ENCODE measurements at regions not wholly inside any gene's neighbourhood (a gene's known extent, or its start where the extent isn't known, plus 50 kb on each side); places are given as distances from the start of the nearest gene placed in this dataset.
A peak's percentile ranks its signal among the peaks of the same experiment; 100 is the strongest.

GRCh38 chr20:11551479-11551878, 366.2 kb upstream of the BTBD3 start:
- CTCF ChIA-PET, result no interaction called here
- no peaks in the 10 kb centered on the region for H3K36me3 Mint-ChIP-seq (ENCODE audit: insufficient read depth, unreplicated experiment)
- no peak overlapping the region for H3K27ac Mint-ChIP-seq (ENCODE audit: unreplicated experiment)
- peaks cover 19% of the 10 kb centered on the region for H3K4me1 Mint-ChIP-seq (ENCODE audit: low read depth, unreplicated experiment)
- no peaks in the 10 kb centered on the region for H3K27me3 Mint-ChIP-seq (ENCODE audit: unreplicated experiment)
- no peak overlapping the region for H3K4me3 Mint-ChIP-seq (ENCODE audit: low read depth, unreplicated experiment)
- DNase-seq, result no peak
- intact Hi-C loops (cut with micrococcal nuclease; ENCODE audit: unreplicated experiment), result no loop called here
- no peak for TF ChIP-seq CTCF (IDR thresholded peaks at IDR 0.05; ENCODE audit: unreplicated experiment)
- H3K9me3 Mint-ChIP-seq (ENCODE audit: low read depth, unreplicated experiment), result no peaks in the 10 kb centered on the region
- BruUV-seq (replicated peaks), result no TSS peak

DNA sequence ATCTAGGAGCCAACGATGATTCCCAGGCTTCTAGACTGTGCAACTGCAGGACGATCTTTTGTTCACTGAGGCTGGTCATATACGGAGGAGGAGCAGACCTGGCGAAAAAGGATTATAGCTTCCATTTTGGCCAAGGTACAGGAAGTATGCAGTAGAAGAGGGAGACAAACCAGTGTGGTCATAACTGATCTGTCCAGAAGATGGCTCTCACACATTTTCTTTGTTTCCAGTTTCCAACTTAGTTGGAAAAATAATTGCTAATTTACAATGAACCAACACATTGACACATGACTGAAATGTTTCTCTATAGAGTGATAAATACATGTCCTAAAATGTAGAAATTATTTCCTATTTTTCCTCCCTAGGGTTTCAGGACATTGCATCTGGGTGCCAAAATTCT, 364.1 kb upstream of the BTBD3 start:
- H3K9me3 Mint-ChIP-seq (ENCODE audit: low read depth, unreplicated experiment), result no peaks in the 10 kb centered on the region
- no peak overlapping the region for H3K27ac Mint-ChIP-seq (ENCODE audit: unreplicated experiment)
- CTCF ChIA-PET, result no interaction called here
- H3K36me3 Mint-ChIP-seq (ENCODE audit: insufficient read depth, unreplicated experiment), result no peaks in the 10 kb centered on the region
- intact Hi-C loops (cut with micrococcal nuclease; ENCODE audit: unreplicated experiment), result no loop called here
- H3K4me3 Mint-ChIP-seq (ENCODE audit: low read depth, unreplicated experiment), result no peak overlapping the region
- no TSS peak for BruUV-seq (replicated peaks)
- no peaks in the 10 kb centered on the region for H3K27me3 Mint-ChIP-seq (ENCODE audit: unreplicated experiment)
- peaks cover 19% of the 10 kb centered on the region for H3K4me1 Mint-ChIP-seq (ENCODE audit: low read depth, unreplicated experiment)
- DNase-seq, result peak; percentile 6
- no peak for TF ChIP-seq CTCF (IDR thresholded peaks at IDR 0.05; ENCODE audit: unreplicated experiment)

DNA sequence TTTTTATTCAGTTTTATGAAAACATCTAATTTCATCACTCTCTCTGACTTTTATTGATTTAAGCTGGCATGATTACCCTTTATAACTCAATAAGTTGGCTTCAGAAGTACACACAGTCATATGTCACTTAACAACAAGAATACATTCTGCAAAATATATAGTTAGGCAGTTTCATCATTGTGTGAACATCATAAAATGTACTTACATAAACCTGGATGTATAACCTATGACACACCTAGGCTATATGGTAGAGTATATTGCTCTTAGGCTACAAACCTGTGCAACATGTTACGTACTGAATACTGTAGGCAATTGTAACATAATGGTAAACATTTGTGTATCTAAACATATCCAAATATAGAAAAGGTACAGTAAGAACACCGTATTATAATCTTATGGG, 362.2 kb upstream of the BTBD3 start:
- intact Hi-C loops (cut with micrococcal nuclease; ENCODE audit: unreplicated experiment), result no loop called here
- CTCF ChIA-PET, result no interaction called here

GRCh38 chr20:11556410-11556809, 361.3 kb upstream of the BTBD3 start:
- BruUV-seq (replicated peaks), result no TSS peak
- intact Hi-C loops (cut with micrococcal nuclease; ENCODE audit: unreplicated experiment), result no loop called here
- no peak for DNase-seq

More for the DNA sequence above, 362.2 kb upstream of the BTBD3 start:
- BruUV-seq (replicated peaks), result no TSS peak
- no peak for DNase-seq
- no peaks in the 10 kb centered on the region for H3K9me3 Mint-ChIP-seq (ENCODE audit: low read depth, unreplicated experiment)
- no peak for TF ChIP-seq CTCF (IDR thresholded peaks at IDR 0.05; ENCODE audit: unreplicated experiment)
- H3K27me3 Mint-ChIP-seq (ENCODE audit: unreplicated experiment), result no peaks in the 10 kb centered on the region
- no peak overlapping the region for H3K27ac Mint-ChIP-seq (ENCODE audit: unreplicated experiment)
- no peak overlapping the region for H3K4me3 Mint-ChIP-seq (ENCODE audit: low read depth, unreplicated experiment)
- no peaks in the 10 kb centered on the region for H3K36me3 Mint-ChIP-seq (ENCODE audit: insufficient read depth, unreplicated experiment)
- no peaks in the 10 kb centered on the region for H3K4me1 Mint-ChIP-seq (ENCODE audit: low read depth, unreplicated experiment)

More at GRCh38 chr20:11556410-11556809, 361.3 kb upstream of the BTBD3 start:
- no peak for TF ChIP-seq CTCF (IDR thresholded peaks at IDR 0.05; ENCODE audit: unreplicated experiment)
- no peaks in the 10 kb centered on the region for H3K36me3 Mint-ChIP-seq (ENCODE audit: insufficient read depth, unreplicated experiment)
- no peaks in the 10 kb centered on the region for H3K4me1 Mint-ChIP-seq (ENCODE audit: low read depth, unreplicated experiment)
- H3K27ac Mint-ChIP-seq (ENCODE audit: unreplicated experiment), result no peak overlapping the region
- CTCF ChIA-PET, result no interaction called here
- H3K4me3 Mint-ChIP-seq (ENCODE audit: low read depth, unreplicated experiment), result no peak overlapping the region
- H3K27me3 Mint-ChIP-seq (ENCODE audit: unreplicated experiment), result no peaks in the 10 kb centered on the region
- H3K9me3 Mint-ChIP-seq (ENCODE audit: low read depth, unreplicated experiment), result no peaks in the 10 kb centered on the region

All from Calu3 (cell line).